ENCODE measurements at regions not wholly inside any gene's neighbourhood (a gene's known extent, or its start where the extent isn't known, plus 50 kb on each side); places are given as distances from the start of the nearest gene placed in this dataset.

- no peak for TF ChIP-seq POLR2A (IDR thresholded peaks at IDR 0.05)
- TF ChIP-seq CTCF (IDR thresholded peaks at IDR 0.05), result no peak
Measured at GRCh38 chr7:26051021-26051420, 101.0 kb upstream of the NFE2L3 start.
